Naive thymus-derived CD8-positive, alpha-beta T cell (primary cell): ENCODE measurements at regions not wholly inside any gene's neighbourhood (a gene's known extent, or its start where the extent isn't known, plus 50 kb on each side); places are given as distances from the start of the nearest gene placed in this dataset.

Experiments used
- ATAC-seq, 2 donors: fragments of 150-1000 bp; cut with Tn5 transposase in 1 of 2; sonication (Bioruptor Pico), chemical (Tn5 transposase) in 1 of 2; 1 replicate in 1 of 2; 2 replicates in 1 of 2; pipeline ENCODE4 v1.10.0; 2021; ENCODE audit warnings: mild to moderate bottlenecking in 2 of 2, moderate library complexity in 2 of 2
- POLR2A ChIA-PET: fragments of 350-600 bp; sonication (Branson Sonifier 250); formaldehyde crosslinking; loops from one replicate; lab custom pipeline; 2021; ENCODE audit warnings: antibody characterized with exemption; lab: Charles Lee
- DNase-seq, 10 donors: peaks; one replicate each; pipeline versions ENCODE4 v3.0.0 to v3.0.0-alpha.2; 2020 to 2022
- H3K27ac Mint-ChIP-seq, 10 donors: one replicate each; pipeline ENCODE4 v1.8.0; 2020 to 2022; ENCODE audit warnings: mild to moderate bottlenecking in 10 of 10, mixed read lengths in 10 of 10, moderate library complexity in 4 of 10, inconsistent platforms in 1 of 10
- H3K27me3 Mint-ChIP-seq, 5 donors: one replicate each; pipeline ENCODE4 v1.8.0; 2021 to 2022; ENCODE audit warnings: mixed read lengths in 5 of 5
- H3K36me3 Mint-ChIP-seq, 3 donors: one replicate each; pipeline ENCODE4 v1.8.0; 2020 to 2022; ENCODE audit warnings: mixed read lengths in 3 of 3, mild to moderate bottlenecking in 2 of 3, inconsistent platforms in 1 of 3
- H3K4me1 Mint-ChIP-seq, 4 donors: one replicate each; pipeline ENCODE4 v1.8.0; 2021 to 2022; ENCODE audit warnings: mixed read lengths in 4 of 4
- H3K4me3 Mint-ChIP-seq, 10 donors: one replicate each; pipeline ENCODE4 v1.8.0; 2020 to 2022; ENCODE audit warnings: mild to moderate bottlenecking in 10 of 10, mixed read lengths in 10 of 10, moderate library complexity in 6 of 10, inconsistent platforms in 1 of 10
- H3K9me3 Mint-ChIP-seq, 9 donors: one replicate each; pipeline ENCODE4 v1.8.0; 2020 to 2022; ENCODE audit warnings: mixed read lengths in 9 of 9, mild to moderate bottlenecking in 3 of 9, inconsistent platforms in 1 of 9, moderate library complexity in 1 of 9

DNA sequence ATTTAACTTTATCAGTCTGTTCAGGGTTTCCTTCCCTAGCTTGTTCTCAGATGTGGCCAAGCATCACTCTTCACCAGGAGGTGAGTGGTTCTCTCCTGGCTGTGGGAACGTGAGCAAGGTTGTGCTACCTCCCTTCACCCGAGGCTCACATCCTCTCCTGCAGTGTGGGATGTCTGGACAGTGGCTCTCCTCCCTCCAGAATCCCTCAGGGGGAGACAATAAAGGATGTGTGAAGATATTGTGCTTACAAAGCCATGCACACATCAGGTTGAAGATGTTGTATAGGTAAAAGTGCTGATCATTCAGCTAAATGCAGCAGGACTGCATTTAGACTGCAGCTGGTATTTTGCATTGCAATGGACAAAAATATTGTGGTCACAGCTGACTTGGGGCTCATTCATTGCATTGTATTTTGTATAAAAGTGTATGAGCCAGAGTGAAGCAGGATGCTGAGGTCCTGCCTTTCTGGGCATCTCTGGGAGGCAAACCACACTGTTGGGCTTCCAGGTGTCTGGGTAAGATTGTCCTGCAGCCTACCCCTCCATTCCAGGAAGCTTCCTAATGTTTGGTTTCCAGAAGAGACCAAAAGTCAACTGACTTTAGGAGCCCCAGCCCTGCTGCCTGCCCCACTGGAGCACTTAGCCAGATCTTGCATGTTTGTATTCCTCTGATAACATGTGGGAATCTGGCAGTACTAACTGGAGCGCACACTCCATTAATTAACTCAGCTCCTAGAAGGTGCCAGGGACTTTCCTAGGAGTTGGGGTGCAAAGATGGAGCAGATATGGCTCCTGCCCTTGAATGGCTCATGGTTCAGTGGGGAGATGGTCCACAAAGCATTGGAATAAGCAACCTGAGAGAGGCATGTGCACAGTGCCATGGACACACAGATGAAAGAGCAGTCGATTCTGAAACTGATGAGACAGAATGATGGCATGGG lies 292.5 kb upstream of the ZNF32 start:
- ATAC-seq: no peak
- POLR2A ChIA-PET: no interaction called here
- H3K4me3 Mint-ChIP-seq: peak overlapping the region in 3 of 10 donors; percentile 0 to 43 (median 27)
- no peaks in the 10 kb centered on the region for H3K36me3 Mint-ChIP-seq
- peak overlapping the region in 4 of 10 donors; percentile 41 to 82 (median 58) for H3K27ac Mint-ChIP-seq
- DNase-seq: no peak
- H3K27me3 Mint-ChIP-seq: peaks cover 0 to 10% (median 1%) of the 10 kb centered on the region in 5 donors
- H3K9me3 Mint-ChIP-seq: no peaks in the 10 kb centered on the region
- peaks cover 19 to 41% (median 30%) of the 10 kb centered on the region in 4 donors for H3K4me1 Mint-ChIP-seq

DNA sequence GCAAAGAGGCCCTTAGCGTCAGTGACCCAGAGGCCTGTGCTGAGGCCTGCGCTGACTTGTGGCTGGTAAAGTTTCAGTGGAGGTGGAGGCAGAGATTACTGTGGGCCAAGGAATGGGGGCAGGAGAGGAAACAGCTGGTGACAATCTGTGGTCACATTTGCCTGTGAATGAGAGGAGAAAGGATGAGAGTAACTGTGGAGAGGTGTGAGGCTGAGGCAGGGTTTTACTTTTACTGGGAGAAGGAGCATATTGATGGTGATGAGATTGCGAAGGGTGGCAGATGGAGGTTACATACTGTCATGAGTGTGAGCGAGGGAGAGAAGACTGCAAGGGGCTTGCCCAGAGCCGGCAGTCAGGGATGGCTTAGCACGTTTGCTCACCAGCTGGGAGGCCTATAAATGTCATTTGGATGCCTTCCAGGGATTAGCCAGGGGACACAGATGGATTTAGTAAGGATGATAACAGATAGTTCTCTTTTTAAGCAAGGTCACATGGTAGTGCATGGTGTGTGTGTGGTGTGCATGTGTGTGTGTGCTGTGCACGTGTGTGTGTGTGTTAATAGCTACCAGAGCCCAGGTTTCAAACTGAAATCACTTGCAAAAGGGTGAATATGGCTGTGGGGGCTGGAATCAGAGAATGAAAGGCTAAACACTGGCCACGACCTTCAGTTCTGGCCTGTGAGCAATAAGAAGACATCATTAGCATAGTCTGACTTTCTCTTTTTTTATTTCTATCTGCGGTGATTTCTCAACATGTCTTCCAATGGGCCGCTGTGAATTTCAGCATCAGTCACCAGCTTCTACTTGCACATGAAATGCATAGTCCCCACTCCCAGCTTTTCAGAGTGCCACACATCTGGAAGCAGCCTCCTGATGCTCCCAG lies 291.5 kb upstream of the ZNF32 start:
- peaks cover 19 to 41% (median 30%) of the 10 kb centered on the region in 4 donors for H3K4me1 Mint-ChIP-seq
- ATAC-seq: no peak
- H3K36me3 Mint-ChIP-seq: no peaks in the 10 kb centered on the region
- no peak for DNase-seq
- H3K27ac Mint-ChIP-seq: peak overlapping the region in 3 of 10 donors; percentile 6 to 53 (median 11)
- peaks cover 0 to 9% (median 1%) of the 10 kb centered on the region in 5 donors for H3K27me3 Mint-ChIP-seq
- H3K9me3 Mint-ChIP-seq: no peaks in the 10 kb centered on the region
- POLR2A ChIA-PET: no interaction called here
- H3K4me3 Mint-ChIP-seq: no peak overlapping the region

DNA sequence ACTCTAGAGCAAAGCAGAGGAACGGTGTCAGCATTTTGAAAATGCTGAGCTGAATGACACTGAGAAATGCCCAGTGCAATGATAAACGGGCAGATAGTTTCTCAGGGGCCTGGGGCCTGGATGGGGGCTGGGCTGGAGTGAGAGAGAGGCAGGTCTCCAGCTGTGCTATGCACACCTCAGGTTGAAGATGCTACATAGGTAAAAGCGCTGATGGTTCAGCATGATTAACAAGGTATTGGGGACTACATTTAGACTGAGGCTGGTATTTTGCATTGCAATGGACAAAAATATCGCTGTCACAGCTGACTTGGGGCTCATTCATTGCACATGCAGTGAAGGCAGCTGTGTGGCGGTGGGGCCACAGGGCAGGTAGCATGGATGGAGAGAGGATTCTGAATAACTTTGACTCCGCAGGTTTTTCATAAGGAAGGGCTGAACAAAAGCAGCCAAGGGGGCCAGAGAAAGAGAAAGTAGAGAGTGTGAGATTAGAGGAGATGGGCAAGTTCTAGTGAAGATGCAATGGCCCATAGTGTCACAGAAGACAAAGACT lies 290.8 kb upstream of the ZNF32 start:
- Mint-ChIP-seq H3K36me3 (no peaks in the 10 kb centered on the region), H3K9me3 (no peaks in the 10 kb centered on the region), H3K4me3 (no peak overlapping the region), H3K4me1 (peaks cover 19 to 38% (median 29%) of the 10 kb centered on the region in 4 donors), H3K27me3 (peaks cover 0 to 9% (median 1%) of the 10 kb centered on the region in 5 donors), H3K27ac (peak overlapping the region in 3 of 10 donors; percentile 6 to 53 (median 11))
- no peak for ATAC-seq
- POLR2A ChIA-PET: no interaction called here
- no peak for DNase-seq

DNA sequence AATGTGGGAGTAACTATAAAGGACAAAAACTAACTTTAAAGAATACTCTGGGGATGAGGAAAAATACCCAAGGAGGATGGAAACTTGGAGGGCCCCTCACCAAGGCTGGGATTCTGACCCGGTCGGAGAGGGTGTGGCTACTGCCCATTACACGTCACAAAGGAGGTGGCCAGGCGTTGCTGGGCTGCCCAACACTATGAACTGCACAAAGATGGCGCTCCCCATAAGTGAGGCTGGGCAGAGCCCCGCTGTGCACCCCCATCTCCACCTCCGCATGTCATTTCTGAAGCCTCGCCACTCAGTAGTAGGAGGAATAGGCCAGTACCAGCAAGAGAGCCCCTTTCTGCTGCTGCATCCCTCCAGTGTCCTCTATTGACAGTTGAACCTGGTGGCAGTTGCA lies 290.1 kb upstream of the ZNF32 start:
- Mint-ChIP-seq H3K9me3 (no peaks in the 10 kb centered on the region), H3K27me3 (peaks cover 0 to 9% (median 1%) of the 10 kb centered on the region in 5 donors), H3K27ac (no peak overlapping the region), H3K4me3 (no peak overlapping the region), H3K36me3 (no peaks in the 10 kb centered on the region), H3K4me1 (peaks cover 18 to 32% (median 25%) of the 10 kb centered on the region in 4 donors)
- ATAC-seq (no peak), DNase-seq (no peak)
- POLR2A ChIA-PET: no interaction called here

DNA sequence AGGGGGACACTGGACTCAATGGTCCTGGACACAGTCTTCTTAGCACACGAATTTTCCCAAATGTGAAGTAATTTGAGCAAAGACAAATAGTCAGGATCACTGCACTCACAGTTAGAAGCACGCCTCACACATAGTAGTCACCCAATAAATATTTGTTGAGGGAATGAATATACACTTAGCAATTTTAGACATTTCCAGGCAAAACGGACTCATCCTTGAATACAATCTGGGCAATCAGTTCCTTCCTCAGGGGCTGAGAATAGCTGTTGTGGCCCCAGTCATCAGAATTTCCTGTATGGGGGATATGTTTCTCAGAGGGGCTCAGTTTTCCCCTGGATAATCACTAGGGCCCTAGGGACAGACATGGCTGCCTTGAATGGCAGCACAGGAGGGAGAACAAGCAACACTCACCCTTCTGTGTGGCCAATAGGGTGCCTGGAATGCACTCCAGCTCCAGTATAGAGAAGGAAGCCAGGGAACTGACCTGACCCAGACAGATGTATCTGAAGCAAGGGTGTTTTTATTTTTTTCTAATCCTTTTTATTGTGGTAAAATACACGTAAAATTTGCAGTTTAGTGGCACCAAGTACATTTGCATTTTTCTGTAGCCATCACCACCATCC lies 282.7 kb upstream of the ZNF32 start:
- POLR2A ChIA-PET: no interaction called here
- no peak for ATAC-seq
- Mint-ChIP-seq H3K4me1 (peaks cover 0 to 2% (median 0%) of the 10 kb centered on the region in 4 donors), H3K27me3 (peaks cover 0 to 16% (median 5%) of the 10 kb centered on the region in 5 donors), H3K36me3 (no peaks in the 10 kb centered on the region), H3K27ac (no peak overlapping the region), H3K4me3 (no peak overlapping the region), H3K9me3 (peaks cover 0 to 2% (median 0%) of the 10 kb centered on the region in 9 donors)
- no peak for DNase-seq

DNA sequence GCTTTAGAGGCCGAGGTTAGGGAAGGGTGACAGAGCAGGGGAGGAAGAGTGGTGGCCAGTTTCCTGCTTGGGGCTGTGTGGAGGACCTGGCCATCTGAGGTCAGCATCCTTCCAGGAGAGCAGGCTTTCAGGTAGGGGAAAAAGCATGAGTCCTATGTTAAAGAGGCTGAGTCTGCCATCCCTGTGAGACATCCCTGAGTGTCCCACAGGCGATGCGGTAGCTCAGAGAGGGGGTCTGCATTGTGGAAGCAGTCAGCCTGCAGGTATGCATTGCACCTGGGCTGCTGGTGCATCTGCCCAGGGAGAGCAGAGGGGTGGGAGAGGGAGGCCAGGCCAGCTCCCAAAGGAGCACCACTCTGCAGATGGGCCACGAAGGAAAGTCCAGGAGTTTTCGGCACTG lies 282.1 kb upstream of the ZNF32 start:
- POLR2A ChIA-PET: no interaction called here
- no peak for DNase-seq

DNA sequence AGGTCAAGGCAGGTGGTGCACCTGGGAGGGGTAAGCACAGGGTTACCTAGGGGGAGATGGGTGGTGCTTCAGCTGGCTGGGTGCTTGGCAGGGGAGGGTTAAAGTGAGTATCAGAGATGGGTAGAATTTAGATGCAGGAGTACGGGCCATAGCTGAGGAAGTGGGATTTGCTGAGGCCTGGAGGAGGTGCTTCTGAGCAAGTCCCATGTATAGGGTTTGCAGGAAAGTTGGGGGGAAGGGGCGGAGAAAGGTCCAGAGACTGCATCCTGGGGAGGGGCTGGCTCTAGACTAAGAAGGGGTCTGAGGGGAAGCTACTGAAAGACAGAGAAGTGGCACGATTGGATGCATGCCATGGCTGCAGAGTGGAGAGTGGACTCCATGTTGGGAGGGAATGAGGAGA lies 281.6 kb upstream of the ZNF32 start:
- Mint-ChIP-seq H3K4me3 (no peak overlapping the region), H3K9me3 (peaks cover 0 to 2% (median 0%) of the 10 kb centered on the region in 9 donors), H3K27ac (no peak overlapping the region), H3K27me3 (peaks cover 0 to 16% (median 5%) of the 10 kb centered on the region in 5 donors), H3K4me1 (peaks cover 0 to 2% (median 0%) of the 10 kb centered on the region in 4 donors), H3K36me3 (no peaks in the 10 kb centered on the region)
- POLR2A ChIA-PET: no interaction called here
- ATAC-seq: no peak
- no peak for DNase-seq

More for the DNA sequence above, 282.1 kb upstream of the ZNF32 start:
- Mint-ChIP-seq H3K4me3 (no peak overlapping the region), H3K9me3 (peaks cover 0 to 2% (median 0%) of the 10 kb centered on the region in 9 donors), H3K4me1 (peaks cover 0 to 2% (median 0%) of the 10 kb centered on the region in 4 donors), H3K27me3 (peaks cover 0 to 16% (median 5%) of the 10 kb centered on the region in 5 donors), H3K36me3 (no peaks in the 10 kb centered on the region), H3K27ac (peak overlapping the region in 1 of 10 donors; percentile 36)
- ATAC-seq: no peak

DNA sequence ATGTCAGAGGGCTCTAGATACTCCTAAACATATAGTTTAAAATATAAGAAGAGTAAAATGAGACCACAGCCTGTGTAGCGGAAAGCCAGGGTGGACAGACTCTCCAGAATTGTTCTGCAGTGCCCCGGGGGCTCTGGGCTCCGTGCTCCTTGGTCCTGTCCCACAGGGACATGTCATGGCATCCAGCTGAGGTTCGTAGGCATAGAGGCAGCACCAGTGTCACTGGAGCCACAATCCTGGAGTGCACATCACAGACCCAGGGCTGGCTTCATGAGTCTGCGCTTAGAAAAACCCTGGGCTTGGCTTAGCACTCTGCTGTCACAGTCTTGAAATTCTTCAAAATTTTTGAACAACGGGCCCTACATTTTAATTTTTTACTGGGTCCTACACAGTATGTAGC lies 280.4 kb upstream of the ZNF32 start:
- Mint-ChIP-seq H3K4me1 (peaks cover 0 to 2% (median 0%) of the 10 kb centered on the region in 4 donors), H3K9me3 (peaks cover 0 to 2% (median 0%) of the 10 kb centered on the region in 9 donors), H3K27me3 (peaks cover 0 to 16% (median 5%) of the 10 kb centered on the region in 5 donors), H3K36me3 (no peaks in the 10 kb centered on the region), H3K27ac (no peak overlapping the region), H3K4me3 (no peak overlapping the region)
- no peak for ATAC-seq
- DNase-seq: no peak
- POLR2A ChIA-PET: no interaction called here

DNA sequence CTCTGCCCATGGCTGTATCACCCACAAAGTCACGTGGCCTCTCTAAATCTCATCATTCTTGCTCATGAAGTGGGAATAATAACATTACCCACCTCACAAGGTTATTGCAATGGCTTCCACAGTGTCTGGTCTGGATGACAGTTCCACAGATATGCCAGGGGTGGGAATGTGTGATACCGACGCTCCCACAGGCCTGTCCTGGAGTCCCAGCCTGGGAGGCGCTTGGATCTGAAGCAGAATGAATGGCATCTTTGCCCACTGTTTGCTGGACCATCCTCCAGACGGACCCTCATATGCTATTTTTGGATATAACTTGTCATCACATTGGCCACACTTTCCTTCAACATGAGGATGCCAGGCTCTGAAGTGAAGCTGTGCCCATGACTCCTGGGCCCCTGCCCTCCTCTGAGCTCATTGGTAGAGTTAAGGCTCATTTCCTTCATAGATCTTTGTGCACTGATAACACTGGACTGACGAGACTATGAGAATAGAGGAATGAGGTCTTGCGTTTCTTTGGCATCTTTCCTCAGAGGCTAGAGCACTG lies 279.8 kb upstream of the ZNF32 start:
- no peak for ATAC-seq
- POLR2A ChIA-PET: no interaction called here
- H3K4me1 Mint-ChIP-seq: peaks cover 0 to 2% (median 0%) of the 10 kb centered on the region in 4 donors
- H3K9me3 Mint-ChIP-seq: peaks cover 0 to 2% (median 0%) of the 10 kb centered on the region in 9 donors
- H3K4me3 Mint-ChIP-seq: no peak overlapping the region
- no peaks in the 10 kb centered on the region for H3K36me3 Mint-ChIP-seq
- H3K27me3 Mint-ChIP-seq: peaks cover 0 to 16% (median 5%) of the 10 kb centered on the region in 5 donors
- no peak overlapping the region for H3K27ac Mint-ChIP-seq
- DNase-seq: no peak

DNA sequence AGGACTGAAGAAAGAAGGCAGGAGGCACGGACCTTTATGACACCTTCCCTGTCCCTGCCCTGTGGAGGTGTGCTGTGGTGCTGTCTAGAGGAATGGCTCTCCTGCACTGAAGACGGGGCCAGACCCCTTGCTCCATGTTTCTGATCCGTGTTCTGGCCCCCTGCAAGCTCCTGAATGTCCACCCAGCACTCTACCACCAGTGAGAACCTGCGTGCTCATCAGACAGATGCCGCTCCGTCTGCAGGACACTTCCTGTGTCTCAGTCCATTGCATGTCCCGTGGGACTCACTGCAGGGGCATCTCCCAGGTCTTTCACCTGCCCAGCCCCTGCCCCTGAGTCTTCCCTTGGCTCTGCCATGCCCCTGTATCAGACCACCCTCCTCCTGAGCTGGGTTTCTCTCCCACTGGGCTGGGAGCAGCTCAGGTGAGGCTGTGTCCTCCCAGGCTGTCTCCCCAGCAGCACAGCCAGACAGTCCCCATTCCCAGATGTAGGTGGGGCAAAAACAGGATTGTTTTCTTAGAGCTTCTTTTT lies 278.3 kb upstream of the ZNF32 start:
- no peaks in the 10 kb centered on the region for H3K36me3 Mint-ChIP-seq
- H3K4me3 Mint-ChIP-seq: no peak overlapping the region
- H3K4me1 Mint-ChIP-seq: peaks cover 0 to 2% (median 0%) of the 10 kb centered on the region in 4 donors
- no peak for ATAC-seq
- peaks cover 2 to 16% (median 5%) of the 10 kb centered on the region in 5 donors for H3K27me3 Mint-ChIP-seq
- H3K9me3 Mint-ChIP-seq: peaks cover 0 to 1% (median 0%) of the 10 kb centered on the region in 9 donors
- DNase-seq: no peak
- H3K27ac Mint-ChIP-seq: no peak overlapping the region
- POLR2A ChIA-PET: no interaction called here

DNA sequence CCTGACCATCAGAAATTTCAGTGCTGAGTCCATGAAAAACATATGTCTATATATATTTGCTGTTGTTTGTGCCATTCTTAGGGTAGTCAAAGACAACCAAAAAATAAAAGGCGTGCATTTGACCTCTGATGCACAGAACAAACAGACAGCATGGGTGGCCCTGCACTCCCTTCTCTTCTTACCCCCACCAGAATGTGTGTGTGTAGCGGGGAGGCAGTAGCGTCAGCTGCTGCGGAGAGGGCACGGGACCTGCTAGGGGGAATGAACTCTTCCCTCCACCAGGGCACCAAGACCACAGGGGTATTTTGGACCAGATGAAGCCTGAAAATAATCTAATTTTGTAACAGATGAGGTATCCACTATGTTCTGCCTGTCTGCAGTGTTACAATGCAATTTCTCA lies 277.7 kb upstream of the ZNF32 start:
- POLR2A ChIA-PET: no interaction called here
- Mint-ChIP-seq H3K4me1 (peaks cover 0 to 2% (median 0%) of the 10 kb centered on the region in 4 donors), H3K36me3 (no peaks in the 10 kb centered on the region), H3K27me3 (peaks cover 2 to 16% (median 5%) of the 10 kb centered on the region in 5 donors), H3K27ac (no peak overlapping the region), H3K4me3 (no peak overlapping the region), H3K9me3 (no peaks in the 10 kb centered on the region)
- ATAC-seq (no peak), DNase-seq (no peak)
